ENCODE measurements at regions not wholly inside any gene's neighbourhood (a gene's known extent, or its start where the extent isn't known, plus 50 kb on each side); places are given as distances from the start of the nearest gene placed in this dataset.

GRCh38 chr21:27426196-27426595 lies 459.3 kb upstream of the ADAMTS5 start:
- H3K27ac Mint-ChIP-seq: no peak overlapping the region
- no peak for TF ChIP-seq ZNF317 (CRISPR knock-in tag; IDR thresholded peaks at IDR 0.05; ENCODE audit: borderline replicate concordance, low read depth)
- TF ChIP-seq FOXP4 (CRISPR knock-in tag; IDR thresholded peaks at IDR 0.05): no peak
- TF ChIP-seq GABPB1 (CRISPR knock-in tag; IDR thresholded peaks at IDR 0.05): no peak
- no peak for TF ChIP-seq ATF1 (CRISPR knock-in tag; IDR thresholded peaks at IDR 0.05)
- TF ChIP-seq HMGXB4 (CRISPR knock-in tag; IDR thresholded peaks at IDR 0.05): no peak
- ChIA-PET CTCF (no interaction called here), POLR2A (no interaction called here)
- peaks cover 2% of the 10 kb centered on the region; the same call in 1 of the 2 replicates for H3K36me3 Mint-ChIP-seq
- ATAC-seq (no peak), DNase-seq (ENCODE audit: low spot score) (no peak)
- no peaks in the 10 kb centered on the region; the same call in 1 of the 2 replicates for H3K27me3 Mint-ChIP-seq (ENCODE audit: low read depth)
- no peak overlapping the region for H3K4me3 Mint-ChIP-seq
- peaks cover 23% of the 10 kb centered on the region for H3K9me3 Mint-ChIP-seq
- H3K4me1 Mint-ChIP-seq: peaks cover 26% of the 10 kb centered on the region

- H3K36me3 Mint-ChIP-seq: peaks cover 2% of the 10 kb centered on the region; the same call in 1 of the 2 replicates
- H3K27me3 Mint-ChIP-seq (ENCODE audit: low read depth): no peaks in the 10 kb centered on the region
- peaks cover 23% of the 10 kb centered on the region for H3K9me3 Mint-ChIP-seq
- H3K27ac Mint-ChIP-seq: no peak overlapping the region
- CTCF ChIA-PET: interaction anchor here (0.6 to 0.9 kb wide), 4 partner anchors 26 to 914 kb away, joined by 3 to 7 read pairs (median 5); no protein-coding TSS in a partner anchor
- no peak for TF ChIP-seq SMAD3 (CRISPR knock-in tag; IDR thresholded peaks at IDR 0.05; ENCODE audit: borderline replicate concordance)
- TF ChIP-seq ZBTB21 (CRISPR knock-in tag; IDR thresholded peaks at IDR 0.05; ENCODE audit: borderline replicate concordance): no peak
- no peak for TF ChIP-seq OVOL2 (CRISPR knock-in tag; IDR thresholded peaks at IDR 0.05; ENCODE audit: borderline replicate concordance)
- no peak for TF ChIP-seq USF1 (CRISPR knock-in tag; IDR thresholded peaks at IDR 0.05)
- no peak for TF ChIP-seq CREM (CRISPR knock-in tag; IDR thresholded peaks at IDR 0.05)
- DNase-seq (ENCODE audit: low spot score) (no peak), ATAC-seq (no peak)
- H3K4me3 Mint-ChIP-seq: no peak overlapping the region
- peaks cover 26% of the 10 kb centered on the region for H3K4me1 Mint-ChIP-seq
- POLR2A ChIA-PET: no interaction called here
Observed at GRCh38 chr21:27425574-27425973, 458.7 kb upstream of the ADAMTS5 start.

- no peak for DNase-seq (ENCODE audit: low spot score)
- ChIA-PET POLR2A (no interaction called here), CTCF (interaction anchor here (0.6 to 1.9 kb wide), 7 partner anchors 24 to 914 kb away, joined by 3 to 7 read pairs (median 4); no protein-coding TSS in a partner anchor)
- Mint-ChIP-seq H3K27me3 (ENCODE audit: low read depth) (no peaks in the 10 kb centered on the region), H3K36me3 (peaks cover 2% of the 10 kb centered on the region; the same call in 1 of the 2 replicates), H3K27ac (no peak overlapping the region), H3K9me3 (peaks cover 23% of the 10 kb centered on the region), H3K4me3 (no peak overlapping the region), H3K4me1 (peaks cover 26% of the 10 kb centered on the region)
- peak; percentile 41 for ATAC-seq
- TF ChIP-seq CDX4 (CRISPR knock-in tag; IDR thresholded peaks at IDR 0.05; ENCODE audit: borderline replicate concordance): no peak
- TF ChIP-seq ZNF512 (CRISPR knock-in tag; IDR thresholded peaks at IDR 0.05; ENCODE audit: borderline replicate concordance): 0 out of 2 replicates have a peak, but pooled peaks have one; percentile 16
- no peak for TF ChIP-seq FOXK1 (CRISPR knock-in tag; IDR thresholded peaks at IDR 0.05)
- no peak for TF ChIP-seq ZNF423 (CRISPR knock-in tag; IDR thresholded peaks at IDR 0.05)
- TF ChIP-seq ZNF138 (CRISPR knock-in tag; conservative IDR thresholded peaks at IDR 0.05): no peak
- TF ChIP-seq ZNF281 (CRISPR knock-in tag; IDR thresholded peaks at IDR 0.05): no peak
- TF ChIP-seq MAX (CRISPR knock-in tag; IDR thresholded peaks at IDR 0.05): no peak
Observed at GRCh38 chr21:27425172-27425571, 458.3 kb upstream of the ADAMTS5 start.
